ENCODE measurements at regions not wholly inside any gene's neighbourhood (a gene's known extent, or its start where the extent isn't known, plus 50 kb on each side); places are given as distances from the start of the nearest gene placed in this dataset.

DNA sequence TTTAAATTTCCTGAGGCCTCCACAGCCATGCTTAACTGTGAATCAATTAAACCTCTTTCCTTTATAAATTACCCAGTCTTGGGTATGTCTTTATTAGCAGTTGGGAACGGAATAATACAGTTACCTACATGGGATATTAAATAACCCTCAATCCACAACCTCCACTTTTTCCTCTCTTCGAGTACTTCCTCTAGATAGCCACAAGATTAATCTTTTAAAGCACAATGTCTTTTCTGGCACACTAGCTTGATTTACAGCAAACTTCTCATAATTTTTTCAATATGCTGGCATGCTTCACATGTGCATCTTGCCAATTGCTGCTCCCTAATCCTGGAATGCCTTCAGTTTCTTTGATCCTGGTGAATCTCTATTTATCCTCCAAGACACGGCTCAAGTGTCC lies 92.2 kb downstream of the P2RY1 start:
- TF ChIP-seq, protein P1, sequence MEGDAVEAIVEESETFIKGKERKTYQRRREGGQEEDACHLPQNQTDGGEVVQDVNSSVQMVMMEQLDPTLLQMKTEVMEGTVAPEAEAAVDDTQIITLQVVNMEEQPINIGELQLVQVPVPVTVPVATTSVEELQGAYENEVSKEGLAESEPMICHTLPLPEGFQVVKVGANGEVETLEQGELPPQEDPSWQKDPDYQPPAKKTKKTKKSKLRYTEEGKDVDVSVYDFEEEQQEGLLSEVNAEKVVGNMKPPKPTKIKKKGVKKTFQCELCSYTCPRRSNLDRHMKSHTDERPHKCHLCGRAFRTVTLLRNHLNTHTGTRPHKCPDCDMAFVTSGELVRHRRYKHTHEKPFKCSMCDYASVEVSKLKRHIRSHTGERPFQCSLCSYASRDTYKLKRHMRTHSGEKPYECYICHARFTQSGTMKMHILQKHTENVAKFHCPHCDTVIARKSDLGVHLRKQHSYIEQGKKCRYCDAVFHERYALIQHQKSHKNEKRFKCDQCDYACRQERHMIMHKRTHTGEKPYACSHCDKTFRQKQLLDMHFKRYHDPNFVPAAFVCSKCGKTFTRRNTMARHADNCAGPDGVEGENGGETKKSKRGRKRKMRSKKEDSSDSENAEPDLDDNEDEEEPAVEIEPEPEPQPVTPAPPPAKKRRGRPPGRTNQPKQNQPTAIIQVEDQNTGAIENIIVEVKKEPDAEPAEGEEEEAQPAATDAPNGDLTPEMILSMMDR (IDR thresholded peaks at IDR 0.05; ENCODE audit: low read depth, low read length, missing control alignments) = no peak
- DNase-seq (ENCODE audit: low read depth) = no peak
- H3K4me3 ChIP-seq (ENCODE audit: low read depth, low read length) = no peak overlapping the region

DNA sequence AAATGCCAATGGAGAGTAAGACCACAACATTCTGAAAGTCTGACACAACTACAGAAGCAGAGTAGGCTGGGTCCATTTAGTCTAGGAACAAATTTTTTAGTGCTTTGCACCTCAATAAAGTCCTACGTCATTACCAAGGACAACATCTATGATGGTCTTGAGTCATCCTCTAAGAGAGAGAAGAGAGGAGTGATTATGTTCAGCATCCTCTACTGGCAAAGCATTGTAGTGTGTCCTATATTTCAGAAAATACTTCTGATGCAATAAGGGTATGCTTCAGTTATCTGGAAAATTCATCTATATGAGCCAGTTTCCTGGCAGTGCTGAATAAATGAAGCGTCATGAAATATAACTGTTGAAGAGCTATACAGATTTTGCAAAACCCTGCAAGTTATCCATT lies 95.6 kb downstream of the P2RY1 start:
- no peak overlapping the region for H3K4me3 ChIP-seq (ENCODE audit: low read depth, low read length)
- TF ChIP-seq, protein P1 (IDR thresholded peaks at IDR 0.05; ENCODE audit: low read depth, low read length, missing control alignments) = no peak
- DNase-seq (ENCODE audit: low read depth) = no peak

DNA sequence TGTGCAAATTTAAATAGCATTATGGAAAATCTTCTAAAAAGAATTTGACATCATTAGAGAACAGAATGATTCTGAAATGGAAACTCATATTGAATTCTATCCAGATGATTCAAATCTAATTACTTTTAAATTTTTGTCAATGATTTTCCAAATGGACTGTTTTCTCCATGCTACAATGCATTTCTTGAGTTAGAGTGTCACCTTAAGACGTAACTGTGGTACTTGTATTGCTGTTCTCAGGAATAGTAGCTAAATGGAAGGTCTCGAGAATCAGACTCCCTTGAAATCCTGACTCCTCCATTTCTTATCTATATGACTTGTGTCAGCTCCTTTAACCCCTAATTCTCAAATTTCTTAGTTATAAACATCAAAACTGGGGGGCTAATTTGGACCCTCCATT lies 102.3 kb downstream of the P2RY1 start:
- no peak overlapping the region for H3K4me3 ChIP-seq (ENCODE audit: low read depth, low read length)
- DNase-seq (ENCODE audit: low read depth) = no peak
- TF ChIP-seq, protein P1 (IDR thresholded peaks at IDR 0.05; ENCODE audit: low read depth, low read length, missing control alignments) = no peak

DNA sequence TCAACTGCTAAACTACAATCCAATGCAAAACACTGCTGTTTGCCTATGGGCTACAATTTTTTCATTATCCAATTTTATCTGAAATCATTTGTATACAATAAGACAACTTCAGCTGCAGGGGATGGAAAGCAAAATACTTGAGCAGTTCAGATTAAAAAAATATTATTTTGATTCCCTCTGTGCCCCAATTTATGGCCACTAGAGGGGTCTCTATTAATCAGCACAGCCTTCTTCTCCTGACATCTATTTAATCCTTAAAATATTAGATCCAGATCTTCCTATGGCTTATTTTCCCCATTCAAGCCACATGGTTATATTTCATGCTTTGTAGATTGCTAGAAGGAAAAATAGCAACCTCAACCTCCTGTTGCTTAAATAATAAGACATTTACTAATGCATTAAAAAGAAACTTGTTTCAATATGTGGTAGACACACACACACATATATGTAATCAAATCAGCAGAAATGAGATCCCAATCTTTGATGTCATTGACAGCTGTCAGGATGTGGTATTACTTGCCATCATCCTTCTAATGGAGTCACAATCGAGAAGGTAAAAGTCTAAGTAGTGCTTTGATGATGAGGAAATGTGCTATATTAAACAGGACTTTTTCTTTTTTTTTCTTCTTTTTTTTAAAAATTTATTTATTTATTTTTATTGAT lies 104.2 kb downstream of the P2RY1 start:
- no peak overlapping the region for H3K4me3 ChIP-seq (ENCODE audit: low read depth, low read length)
- TF ChIP-seq, protein P1 (IDR thresholded peaks at IDR 0.05; ENCODE audit: low read depth, low read length, missing control alignments) = no peak
- no peak for DNase-seq (ENCODE audit: low read depth)

DNA sequence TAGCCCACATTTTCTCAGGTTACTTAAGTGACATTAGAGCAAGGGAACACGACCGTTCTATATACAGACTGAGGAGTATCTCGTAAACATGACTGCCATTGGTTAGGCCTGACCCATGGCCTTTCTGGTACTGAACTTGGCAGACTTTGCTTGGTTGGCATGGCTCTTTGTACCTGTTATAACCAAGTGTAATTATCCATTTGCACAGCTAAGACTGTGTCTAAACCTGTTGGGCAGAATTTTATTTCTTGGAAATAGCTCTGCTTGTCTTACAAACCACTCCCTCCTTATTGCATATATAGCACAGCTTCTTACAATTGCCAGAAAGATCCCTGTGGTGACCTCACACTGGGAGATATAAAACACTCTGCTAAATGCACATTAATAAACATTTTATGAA lies 106.9 kb downstream of the P2RY1 start:
- H3K4me3 ChIP-seq (ENCODE audit: low read depth, low read length) = no peak overlapping the region
- no peak for DNase-seq (ENCODE audit: low read depth)
- TF ChIP-seq, protein P1 (IDR thresholded peaks at IDR 0.05; ENCODE audit: low read depth, low read length, missing control alignments) = no peak

DNA sequence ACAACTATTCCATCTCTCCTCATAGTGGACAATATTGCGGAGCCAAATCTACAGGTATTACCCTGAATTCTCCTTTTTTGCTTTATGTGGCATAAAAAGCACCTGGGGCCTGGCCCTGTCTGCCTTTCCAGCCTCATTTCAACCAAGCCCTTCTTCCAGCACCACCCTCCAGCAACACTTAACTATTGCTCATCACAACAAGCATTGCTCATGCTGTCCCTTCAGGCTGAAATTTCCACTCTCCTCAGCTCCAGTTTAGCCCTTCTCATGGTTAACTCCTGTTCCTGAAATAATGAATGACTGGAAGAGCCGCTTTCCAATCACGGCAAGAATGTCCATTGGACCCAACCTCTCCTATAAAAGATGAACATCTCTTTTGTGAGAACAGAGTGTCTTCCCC lies 107.4 kb downstream of the P2RY1 start:
- H3K4me3 ChIP-seq (ENCODE audit: low read depth, low read length) = no peak overlapping the region
- no peak for DNase-seq (ENCODE audit: low read depth)
- TF ChIP-seq, protein P1 (IDR thresholded peaks at IDR 0.05; ENCODE audit: low read depth, low read length, missing control alignments) = no peak

DNA sequence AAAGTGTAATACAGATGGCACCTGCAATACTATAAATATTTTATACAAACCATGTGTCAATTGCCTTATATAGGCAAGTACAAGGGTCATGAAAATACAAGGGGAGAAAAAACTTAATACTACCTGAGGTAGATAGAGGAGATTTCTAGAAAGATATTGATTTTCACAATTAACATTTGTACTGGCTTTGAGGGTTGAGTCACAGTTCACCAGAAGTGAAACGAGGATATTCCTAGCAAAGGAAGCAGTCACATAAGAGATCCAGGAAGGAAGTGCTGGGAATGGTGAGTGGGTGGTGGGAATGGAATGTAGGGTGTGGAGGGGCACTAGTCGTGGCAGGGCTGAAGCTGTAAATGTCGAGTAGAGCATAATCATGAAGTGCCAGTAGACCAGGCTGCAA lies 108.7 kb downstream of the P2RY1 start:
- TF ChIP-seq, protein P1 (IDR thresholded peaks at IDR 0.05; ENCODE audit: low read depth, low read length, missing control alignments) = no peak
- DNase-seq (ENCODE audit: low read depth) = no peak
- H3K4me3 ChIP-seq (ENCODE audit: low read depth, low read length) = no peak overlapping the region
